ENCODE measurements at regions not wholly inside any gene's neighbourhood (a gene's known extent, or its start where the extent isn't known, plus 50 kb on each side); places are given as distances from the start of the nearest gene placed in this dataset.
"Not testable (repeated sequence)": the region's sequence is repeated elsewhere in the genome, so short reads cannot be mapped to it uniquely, and the experiment has no call there.

GRCh38 chr21:13974582-13974981 is 236.2 kb downstream of the LIPI start:
- TF ChIP-seq CTCF (IDR thresholded peaks at IDR 0.05; ENCODE audit: low read length); EZH2 (IDR thresholded peaks at IDR 0.05; ENCODE audit: borderline replicate concordance, low read length): not testable (repeated sequence)

Measured in OCI-LY1 (cell line).